AML-193 (cell line): ENCODE measurements at regions not wholly inside any gene's neighbourhood (a gene's known extent, or its start where the extent isn't known, plus 50 kb on each side); places are given as distances from the start of the nearest gene placed in this dataset.
"Not testable (repeated sequence)": the region's sequence is repeated elsewhere in the genome, so short reads cannot be mapped to it uniquely, and the experiment has no call there.

Experiments
- DNase-seq, 2 experiments: peaks; one replicate each; lab custom pipeline; 2025; lab: John Stamatoyannopoulos, UW

DNA sequence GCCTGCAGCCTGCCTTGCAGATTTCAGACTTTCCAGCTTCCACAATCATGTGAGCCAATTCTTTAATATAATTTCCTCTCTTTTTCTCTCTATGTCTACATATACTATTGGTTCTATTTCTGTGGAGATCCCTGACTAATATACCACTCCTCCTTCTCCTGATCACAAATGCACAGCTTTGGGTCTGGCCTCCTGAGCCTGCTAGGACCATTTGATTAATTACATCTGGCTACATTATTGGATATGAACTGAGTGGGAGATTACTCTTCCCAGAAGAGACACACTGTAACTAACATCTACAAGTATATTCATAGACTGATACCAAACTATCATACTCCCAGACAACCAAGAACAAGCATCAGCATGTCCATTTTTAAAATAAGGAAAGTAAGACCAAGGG, 188.9 kb upstream of the LMCD1 start:
- no peak for DNase-seq

DNA sequence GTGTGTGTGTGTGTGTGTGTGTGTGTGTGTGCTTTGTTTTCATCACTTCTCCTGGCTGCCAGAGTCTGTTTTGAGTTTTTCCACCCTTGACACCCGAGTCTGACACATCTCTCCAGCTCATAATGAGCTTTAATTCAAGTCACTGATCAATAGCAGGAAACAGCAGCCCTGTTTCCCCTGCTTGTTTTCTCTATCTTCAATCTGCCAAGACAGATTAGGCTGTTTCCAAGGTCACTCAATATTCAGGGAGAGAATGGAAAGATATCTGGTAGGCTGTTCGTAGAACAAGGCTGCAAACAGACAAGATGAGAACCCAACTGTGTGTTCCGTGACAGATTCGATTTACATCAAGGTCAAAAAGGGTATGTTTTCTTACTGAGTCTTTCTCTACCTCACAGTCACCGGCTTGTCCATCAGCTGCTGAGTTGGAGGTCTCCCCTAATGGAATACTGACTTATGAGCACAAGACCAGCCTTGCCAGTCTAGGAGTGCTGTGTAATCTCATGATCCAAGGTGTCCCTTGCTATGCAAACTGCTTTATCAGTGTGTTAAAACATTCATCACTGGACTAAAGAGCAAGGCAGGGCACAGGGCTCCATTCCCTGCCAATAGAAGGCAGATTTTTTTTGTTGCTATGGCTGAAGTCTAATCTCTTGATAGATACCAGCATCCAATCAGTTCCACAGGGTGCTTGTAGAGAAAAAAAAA, 187.9 kb upstream of the LMCD1 start:
- no peak for DNase-seq

DNA sequence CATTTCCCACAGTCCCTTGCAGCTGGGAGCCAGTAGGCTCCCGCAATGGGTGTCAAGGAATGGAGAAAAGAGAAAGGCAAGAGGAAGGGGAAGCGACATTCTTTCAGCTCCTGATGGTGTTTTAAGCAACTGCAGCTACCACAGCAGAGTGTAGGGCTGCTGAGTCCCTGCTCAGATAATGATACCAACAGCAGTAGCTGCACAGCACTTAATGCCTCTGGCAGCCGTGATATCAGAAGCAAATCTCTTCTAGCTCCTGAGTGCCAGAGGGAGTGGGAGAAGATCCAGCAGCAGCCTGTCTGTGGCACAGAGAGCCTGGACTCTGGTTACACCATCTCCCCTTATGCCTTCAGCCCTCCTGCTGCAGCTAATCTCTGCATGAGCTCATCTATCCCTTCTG, 186.1 kb upstream of the LMCD1 start:
- not testable (repeated sequence) for DNase-seq

DNA sequence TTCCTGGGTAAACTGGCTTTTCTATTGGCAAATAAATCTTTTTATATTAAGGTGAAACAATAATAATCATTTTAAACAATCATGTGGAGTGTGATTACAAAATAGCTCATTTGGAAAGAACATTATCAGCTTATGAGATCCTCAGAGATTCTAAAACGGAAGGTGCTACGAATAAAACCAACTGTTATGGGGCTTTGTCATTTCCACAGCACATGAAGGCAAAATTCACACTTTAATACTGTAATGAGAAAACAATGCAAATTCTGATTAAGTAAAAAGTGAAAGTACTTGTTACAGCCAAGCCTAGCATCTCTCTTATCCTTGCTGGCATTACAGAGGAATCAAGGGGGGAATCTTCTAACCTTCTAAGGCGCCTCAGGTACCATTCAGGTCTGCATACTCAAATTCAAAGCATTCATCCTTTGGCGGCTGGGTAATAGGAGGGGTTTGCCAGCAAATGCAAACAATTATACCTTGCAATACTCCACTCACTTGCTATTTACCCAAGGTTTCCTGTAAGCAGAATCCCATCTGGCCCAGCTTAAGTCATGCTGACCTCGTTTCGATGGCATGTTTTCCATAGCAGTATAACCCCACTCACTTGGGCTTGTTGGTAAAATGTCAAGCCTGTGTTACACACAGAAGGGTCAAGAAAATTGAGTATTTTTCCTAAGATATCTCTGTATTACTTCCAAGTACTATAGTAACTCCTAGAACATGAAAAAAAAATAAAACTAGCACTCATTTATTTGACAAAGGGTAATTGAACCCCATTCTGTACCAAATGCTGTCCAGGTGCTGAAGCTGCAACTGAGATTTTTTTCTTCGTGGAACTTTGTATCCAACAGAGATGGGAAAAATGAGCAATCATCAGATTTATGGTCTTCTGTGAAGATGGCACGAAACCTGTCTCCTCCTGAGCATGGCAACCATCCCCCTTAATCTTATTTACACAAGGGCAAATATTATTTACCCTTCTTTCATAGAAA, 183.7 kb upstream of the LMCD1 start:
- no peak for DNase-seq

DNA sequence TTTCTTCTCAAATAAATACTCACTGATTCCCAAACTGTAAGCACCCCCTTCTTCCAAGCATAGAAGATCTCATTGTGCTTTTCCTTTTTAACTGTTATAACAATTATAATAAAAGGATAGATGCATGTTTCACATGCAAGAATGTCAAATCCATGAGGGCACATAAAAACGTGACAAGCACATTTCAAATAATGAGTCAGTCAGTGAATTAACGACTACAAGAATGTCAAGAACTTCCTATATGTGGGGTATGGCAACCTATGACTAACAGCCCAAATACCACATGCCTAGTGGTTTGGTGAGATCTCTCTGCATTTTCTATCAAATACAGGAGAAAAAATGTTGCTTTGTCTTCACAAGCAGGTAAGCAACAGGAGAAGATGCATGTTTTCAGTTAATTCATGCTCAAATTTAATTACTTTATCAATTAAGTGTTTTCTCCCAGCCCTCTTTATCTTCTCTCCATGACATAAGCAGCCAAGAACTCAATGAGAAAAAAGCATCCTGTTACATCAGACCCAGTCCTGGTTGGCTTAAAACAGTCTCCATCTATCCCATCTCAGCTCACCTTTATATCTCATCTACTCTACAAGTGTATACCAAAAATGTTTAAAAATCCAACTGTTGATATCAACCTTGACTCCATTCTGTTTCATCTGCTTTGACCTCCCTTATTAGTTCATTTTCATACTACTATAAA, 181.5 kb upstream of the LMCD1 start:
- DNase-seq: no peak

DNA sequence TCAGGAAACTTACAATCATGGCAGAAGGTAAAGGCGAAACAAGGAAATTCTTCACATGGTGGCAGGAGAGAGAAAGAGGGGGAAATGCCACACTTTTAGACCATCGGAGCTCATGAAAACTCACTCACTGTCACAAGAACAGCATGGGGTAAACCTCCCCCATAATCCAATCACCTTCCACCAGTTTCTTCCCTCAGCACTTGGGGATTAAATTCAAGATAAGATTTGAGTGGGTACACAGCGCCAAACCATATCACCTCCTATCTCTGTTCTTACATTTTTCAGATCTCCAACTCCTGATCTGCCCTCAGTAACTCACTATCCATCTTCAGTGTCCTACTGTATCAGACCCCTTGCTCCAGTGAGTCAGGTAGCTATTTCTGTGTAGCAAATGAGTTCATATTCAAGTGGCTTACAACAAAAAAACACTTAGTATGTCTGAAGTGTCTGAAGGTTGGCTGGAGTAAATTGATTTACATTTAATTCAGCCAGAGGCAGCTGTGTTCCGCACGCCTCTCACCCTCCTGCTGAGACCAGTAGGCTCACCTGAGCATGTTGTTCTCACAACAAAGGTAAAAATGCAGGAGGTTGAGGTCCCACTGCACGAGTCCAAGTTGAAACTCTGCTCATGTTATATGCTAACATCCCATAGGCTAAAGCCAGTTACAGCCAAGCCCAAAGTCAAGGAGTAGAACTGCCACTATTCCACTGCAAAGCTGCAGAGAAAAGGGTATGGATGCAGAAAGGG, 180.7 kb upstream of the LMCD1 start:
- DNase-seq: no peak

DNA sequence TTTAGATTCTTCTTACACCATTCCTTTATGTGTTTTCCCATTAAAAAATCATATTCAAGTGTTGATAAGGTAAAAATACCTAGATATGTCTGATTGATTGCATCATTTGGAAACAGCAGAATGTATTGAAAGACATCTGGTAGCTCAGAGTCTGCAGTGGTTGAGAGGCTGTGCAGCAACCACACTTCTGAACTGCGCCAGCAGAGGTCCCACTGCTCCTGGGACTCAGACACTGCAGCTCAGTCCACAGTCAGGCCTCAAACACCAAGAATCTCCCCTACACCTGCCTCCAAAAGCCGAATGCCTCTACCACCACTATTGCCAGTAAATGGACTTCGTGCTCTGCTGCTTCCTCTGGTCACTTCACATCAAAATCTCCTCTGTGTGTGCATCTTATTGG, 176.9 kb upstream of the LMCD1 start:
- peak; percentile 22 to 27 for DNase-seq

DNA sequence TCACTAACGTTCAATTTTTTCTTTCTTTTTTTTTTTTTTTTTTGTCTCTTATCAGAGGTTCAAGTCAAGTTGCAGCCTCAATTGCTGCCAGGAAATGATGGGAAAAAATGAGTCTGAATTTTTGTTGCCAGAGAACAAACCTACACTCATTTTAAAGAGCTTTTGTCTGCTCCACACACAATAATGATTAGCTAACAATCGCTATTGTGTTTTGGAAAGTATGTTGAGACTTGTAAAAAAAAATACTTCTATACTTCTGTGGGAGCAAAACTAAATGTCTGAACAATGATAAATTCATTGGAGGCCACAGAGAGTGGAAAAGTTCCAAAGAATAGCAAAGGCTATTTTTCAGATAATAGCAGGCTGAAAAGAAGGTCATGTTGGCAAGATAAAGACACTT, 176.3 kb upstream of the LMCD1 start:
- no peak for DNase-seq

DNA sequence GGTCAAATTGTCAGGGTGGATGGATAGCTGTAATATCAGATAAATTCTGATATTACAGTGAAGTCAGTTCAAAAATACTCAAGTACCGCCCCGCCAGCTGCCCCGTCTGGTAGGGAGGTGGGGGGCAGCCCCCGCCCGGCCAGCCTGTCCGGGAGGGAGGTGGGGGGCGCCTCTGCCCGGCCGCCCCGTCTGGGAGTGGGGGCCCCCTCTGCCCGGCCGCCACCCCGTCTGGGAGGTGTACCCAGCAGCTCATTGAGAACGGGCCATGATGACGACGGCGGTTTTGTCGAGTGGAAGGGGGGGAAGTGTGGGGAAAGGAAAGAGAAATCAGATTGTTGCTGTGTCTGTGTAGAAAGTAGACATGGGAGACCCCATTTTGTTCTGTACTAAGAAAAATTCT, 175.8 kb upstream of the LMCD1 start:
- not testable (repeated sequence) for DNase-seq

DNA sequence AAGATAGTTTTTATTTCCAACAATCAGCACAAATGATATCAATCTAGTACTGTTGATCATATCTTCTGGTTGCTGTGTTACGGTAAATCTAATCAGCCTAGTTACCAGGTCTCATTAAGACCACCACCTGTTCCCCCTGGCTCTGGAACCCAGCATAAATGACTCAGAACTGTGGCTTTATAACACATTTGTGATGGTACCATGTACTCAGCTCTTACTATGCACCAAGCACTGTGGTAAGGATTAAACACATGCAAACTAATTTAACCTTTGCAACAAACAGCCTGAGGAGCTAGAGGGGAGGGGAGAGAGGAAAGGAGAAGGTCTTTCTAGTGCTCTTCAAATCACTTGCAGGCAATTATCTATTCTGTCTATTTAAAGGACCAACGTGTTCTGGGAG, 173.9 kb upstream of the LMCD1 start:
- DNase-seq: no peak

DNA sequence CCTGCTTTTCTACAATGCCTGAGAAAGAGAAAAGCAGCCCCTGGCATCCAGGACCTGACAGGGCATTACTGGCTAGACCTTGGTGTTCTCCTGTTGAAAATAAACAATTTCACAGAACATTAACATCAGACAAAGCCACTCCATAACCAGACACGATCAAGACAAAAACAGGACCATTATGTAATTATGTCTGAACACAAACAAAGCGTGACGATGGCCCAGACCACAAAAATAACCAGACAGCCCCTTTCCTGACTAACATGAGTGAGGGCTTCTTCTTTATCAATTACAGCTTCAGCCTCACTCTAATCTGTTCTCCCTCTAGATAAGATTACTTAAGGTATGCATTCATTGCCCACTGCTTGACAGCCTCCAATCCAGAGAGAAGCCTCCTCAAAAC, 172.7 kb upstream of the LMCD1 start:
- no peak for DNase-seq

DNA sequence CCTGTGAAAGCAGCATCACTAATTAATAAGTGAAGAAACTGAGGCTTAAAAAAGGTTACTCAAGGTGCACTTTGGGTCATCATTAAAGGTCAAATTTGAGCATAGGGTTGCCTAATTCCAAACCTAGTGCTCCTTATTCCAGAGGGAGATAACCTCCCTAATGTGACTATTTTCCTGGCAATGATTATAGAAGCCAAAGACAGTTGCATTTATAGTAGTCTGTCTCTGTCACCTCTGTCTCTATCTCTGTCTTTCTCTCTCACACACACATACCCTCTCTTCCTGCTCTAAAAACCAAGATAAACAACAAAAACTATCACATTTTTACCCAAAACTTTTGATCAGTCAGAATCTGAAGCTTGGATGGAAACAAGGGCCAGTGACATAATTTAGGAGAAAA, 172.0 kb upstream of the LMCD1 start:
- no peak for DNase-seq

DNA sequence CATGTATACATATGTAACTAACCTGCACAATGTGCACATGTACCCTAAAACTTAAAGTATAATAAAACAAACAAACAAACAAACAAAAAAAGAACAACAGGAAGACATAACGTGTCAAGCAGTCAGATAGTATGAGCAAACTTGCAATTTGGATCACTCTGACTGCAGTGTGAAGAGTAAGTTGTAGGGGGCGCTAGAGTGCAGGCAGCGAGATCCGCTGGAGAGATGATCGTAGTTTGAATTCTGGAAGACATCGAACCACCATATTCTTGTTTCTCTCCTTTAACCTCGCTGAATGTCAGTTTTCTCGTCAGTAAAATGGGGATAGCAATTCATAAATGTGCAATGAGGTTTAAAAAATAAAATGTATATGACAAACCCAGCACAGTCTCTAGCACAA, 165.2 kb upstream of the LMCD1 start:
- no peak for DNase-seq

DNA sequence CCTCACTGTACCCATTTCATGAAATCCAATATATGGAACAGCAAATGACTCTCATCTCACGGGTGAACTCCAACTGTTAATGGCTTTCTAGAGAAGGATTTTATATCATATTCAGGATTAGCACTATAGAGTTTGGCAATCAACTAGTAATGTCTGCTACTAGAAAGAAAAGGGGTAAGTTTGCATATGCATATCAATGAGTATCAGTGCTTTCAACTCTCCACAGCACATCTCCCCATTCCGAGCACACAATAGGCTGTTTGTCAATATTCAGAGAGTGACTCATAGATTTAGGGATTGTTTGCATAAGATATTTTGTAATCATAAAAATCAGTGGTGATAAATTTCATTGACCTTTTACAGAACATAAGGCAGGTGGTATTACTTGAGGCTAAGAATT, 163.2 kb upstream of the LMCD1 start:
- no peak for DNase-seq

DNA sequence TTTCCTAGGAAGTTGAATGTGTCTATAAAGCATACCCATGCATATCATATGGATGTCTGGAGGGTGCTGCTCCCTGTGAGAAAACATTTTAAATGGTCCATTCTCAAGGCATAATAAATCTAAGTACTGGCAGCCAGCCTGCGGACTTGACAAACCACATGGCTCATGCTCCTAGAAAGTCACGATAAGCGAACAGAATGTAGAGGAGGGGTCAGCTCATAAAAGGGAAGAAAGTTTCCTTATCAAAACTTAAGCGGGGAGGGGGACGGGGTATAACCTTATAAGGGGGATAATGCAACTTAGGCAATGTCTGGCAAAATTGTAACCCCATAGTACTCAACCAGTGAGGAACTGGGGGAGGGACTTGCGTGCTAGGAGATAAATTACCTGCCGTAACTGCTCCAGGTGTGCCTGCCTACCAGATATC, 159.8 kb upstream of the LMCD1 start:
- DNase-seq: no peak

DNA sequence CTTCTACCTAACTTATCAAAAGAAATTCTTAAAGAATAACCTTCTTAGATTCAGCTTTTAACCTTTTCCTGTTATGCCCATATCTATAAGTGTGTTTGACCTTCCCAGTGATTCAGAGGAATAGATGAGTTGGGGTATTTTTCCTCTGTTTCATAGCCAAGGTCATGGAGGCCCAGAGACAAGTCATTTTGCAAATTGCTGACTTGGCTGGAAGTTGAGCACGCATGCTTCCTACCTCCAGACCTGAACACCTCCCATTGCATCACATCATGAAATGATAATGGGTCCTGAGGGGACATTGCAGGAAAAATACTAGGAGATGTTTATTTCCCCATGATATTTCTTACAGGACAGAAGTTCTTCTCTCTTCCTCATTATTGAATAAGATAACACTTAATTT, 158.6 kb upstream of the LMCD1 start:
- DNase-seq: no peak

DNA sequence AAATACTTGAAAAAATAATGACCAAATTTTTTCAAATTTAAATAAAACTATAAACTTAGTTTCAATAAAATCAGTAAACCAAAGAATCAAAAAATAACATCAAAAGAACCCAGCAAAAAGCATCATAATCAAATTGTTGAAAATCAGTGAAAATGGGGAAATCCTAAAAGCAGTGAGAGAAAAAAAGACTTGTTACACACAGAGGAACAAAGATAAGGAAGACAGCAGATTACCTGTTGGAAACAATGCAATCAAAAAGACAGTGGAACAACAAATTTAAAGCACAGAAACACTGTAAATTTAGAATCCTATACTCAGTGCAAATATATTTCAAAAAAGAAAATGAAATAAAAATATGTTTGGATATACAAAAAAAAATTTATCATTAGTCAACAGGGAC, 156.2 kb upstream of the LMCD1 start:
- no peak for DNase-seq

DNA sequence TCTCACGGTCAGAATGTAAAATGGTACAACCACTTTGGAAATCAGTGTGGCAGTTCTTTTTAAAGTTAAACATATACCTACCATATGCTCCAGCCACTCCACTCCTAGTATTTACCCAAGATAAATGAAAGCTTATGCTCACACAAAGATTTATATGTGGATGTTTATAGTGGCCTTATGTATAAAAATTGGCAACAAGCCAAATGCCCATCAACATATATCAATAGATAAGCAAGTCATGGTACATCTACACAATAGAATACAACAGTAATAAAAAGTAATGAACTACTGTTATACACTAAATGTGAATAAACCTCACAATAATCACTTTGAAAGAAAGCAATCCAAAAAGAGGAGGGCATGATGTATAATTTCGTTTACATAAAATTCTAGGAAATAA, 153.5 kb upstream of the LMCD1 start:
- DNase-seq: no peak

DNA sequence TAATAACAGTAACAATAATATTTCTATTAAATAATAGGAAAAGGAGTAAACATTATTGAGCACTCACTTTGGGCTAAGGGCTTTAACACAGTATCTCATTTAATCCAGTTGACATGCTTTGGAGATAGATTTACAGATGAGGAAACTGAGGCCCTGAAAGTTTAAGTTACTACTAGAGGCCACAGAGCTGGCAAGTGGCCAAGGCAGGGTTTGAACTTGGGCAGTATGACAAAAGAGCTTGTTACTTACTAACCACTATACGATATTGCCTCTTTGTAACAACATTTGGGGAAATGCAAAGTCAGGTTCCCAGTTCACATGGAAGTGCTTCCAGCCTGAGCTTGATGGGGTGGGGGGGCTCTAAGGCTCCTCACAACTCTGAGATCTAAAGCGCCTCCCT, 149.1 kb upstream of the LMCD1 start:
- DNase-seq: no peak

DNA sequence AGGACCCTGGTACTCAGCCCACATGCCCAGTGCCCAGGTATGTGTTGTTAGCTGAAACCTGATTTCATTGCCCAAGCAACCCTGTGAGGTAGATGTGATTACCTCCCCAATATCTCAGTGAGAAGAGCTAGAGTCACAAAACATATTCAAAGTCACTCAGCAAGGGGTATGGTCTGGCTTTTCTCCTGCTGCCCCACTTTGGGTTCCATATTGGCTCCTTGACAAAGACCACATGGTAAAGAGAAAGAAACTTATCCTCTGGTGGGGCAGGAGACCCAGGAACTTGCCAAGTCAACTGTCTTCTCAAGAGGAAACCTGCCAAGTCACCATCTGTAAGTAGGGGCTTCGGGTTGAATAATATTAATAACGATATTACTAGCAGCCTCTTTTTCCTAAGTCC, 148.3 kb upstream of the LMCD1 start:
- DNase-seq: no peak

DNA sequence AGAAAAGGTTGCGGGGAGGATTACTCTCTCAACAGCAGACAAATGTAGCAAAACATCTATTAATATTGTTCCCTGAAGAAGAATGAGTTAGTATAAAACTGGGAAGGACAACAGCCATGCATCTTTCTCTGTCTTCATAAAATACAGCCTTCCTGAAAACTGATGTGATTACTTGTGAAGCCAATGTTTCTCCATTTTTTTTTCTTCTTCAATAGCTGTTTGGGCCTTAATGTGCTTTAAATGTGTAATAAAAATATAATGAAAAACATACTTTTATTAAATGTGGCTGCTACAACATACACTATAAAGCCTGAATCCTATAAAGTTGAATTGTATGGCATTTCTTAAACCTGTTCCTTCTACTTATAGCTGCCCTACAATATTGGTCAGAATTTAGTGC, 146.3 kb upstream of the LMCD1 start:
- no peak for DNase-seq

DNA sequence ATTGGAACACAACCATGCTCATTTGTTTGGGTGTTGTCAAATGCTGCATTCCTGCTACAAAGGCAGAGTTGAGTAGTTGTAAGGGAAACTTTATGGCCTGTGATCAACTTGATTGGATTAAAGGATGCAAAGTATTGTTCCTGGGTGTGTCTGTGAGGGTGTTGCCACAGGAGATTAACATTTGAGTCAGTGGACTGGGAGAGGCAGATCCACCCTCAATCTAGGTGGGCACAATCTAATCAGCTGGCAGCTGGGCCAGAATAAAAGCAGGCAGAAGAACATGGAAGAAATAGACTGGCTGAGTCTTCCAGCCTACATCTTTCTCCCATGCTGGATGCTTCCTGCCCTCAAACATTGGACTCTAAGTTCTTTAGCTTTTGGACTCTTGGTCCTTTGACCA, 145.6 kb upstream of the LMCD1 start:
- not testable (repeated sequence) for DNase-seq
